GM21737 (cell line): ENCODE measurements at regions not wholly inside any gene's neighbourhood (a gene's known extent, or its start where the extent isn't known, plus 50 kb on each side); places are given as distances from the start of the nearest gene placed in this dataset.
"Not testable (repeated sequence)": the region's sequence is repeated elsewhere in the genome, so short reads cannot be mapped to it uniquely, and the experiment has no call there.

ENCODE experiments used
- ATAC-seq: cut with Tn5 transposase; IDR thresholded peaks from one replicate; pipeline ENCODE4 v1.9.1; 2021; ENCODE audit warnings: mild to moderate bottlenecking, moderate library complexity; ENCODE audit not compliant: unreplicated experiment

GRCh38 chr2:142668420-142668819 is 209.0 kb upstream of the KYNU start:
- no peak for ATAC-seq

DNA sequence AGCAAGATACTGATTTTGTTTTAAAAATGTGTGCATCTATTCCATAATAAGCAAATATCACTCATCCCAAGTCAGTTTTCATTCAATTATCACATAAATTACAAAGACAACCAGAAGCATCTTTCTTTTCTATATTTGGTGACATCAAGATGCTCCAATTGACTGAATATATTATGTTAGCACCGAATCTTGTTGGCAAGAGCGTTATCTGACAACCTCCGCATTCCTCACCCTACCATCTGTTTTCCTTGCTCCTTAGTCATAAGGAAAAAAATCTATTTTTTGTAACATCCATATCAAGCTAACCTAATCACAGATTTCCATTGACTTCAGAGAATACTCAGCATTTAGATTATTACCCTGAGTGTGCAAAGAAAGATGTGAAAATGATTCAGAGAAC is 212.2 kb upstream of the KYNU start:
- ATAC-seq, result no peak

DNA sequence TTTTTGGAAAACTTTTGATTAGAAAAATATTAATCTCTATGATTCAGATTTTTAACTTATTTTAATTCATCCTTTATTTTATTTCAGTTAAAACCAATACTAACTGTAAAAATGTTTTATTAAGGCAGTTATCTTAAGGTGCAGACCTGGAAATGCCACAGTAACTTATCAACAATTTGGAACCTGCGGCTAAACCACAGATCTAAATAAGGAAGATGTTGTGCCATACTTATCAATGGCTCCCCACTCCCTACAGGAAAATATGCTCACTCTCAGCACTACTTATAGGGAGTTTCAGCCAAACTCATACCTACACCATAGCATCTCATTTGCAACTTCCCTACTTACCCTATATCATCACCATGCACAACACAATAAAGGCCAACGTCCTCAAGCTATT is 226.9 kb upstream of the KYNU start:
- no peak for ATAC-seq

DNA sequence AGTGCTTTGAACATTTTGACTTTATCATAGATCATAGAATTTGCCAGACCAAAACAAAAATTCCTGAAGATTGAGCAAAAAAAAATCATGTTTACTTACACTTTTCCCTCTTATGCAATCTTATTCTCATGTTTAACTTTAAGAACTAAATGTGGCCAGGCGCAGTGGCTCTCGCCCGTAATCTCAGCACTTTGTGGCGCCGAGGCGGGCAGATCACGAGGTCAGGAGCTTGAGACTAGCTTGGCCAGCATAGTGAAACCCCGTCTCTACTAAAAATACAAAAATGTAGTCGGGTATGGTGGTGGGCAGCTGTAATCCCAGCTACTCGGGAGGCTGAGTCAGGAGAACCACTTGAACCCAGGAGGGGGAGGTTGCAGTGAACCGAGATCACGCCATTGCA is 227.9 kb upstream of the KYNU start:
- ATAC-seq, result no peak

- no peak for ATAC-seq
Observed at GRCh38 chr2:142642650-142643049, 234.8 kb upstream of the KYNU start.

DNA sequence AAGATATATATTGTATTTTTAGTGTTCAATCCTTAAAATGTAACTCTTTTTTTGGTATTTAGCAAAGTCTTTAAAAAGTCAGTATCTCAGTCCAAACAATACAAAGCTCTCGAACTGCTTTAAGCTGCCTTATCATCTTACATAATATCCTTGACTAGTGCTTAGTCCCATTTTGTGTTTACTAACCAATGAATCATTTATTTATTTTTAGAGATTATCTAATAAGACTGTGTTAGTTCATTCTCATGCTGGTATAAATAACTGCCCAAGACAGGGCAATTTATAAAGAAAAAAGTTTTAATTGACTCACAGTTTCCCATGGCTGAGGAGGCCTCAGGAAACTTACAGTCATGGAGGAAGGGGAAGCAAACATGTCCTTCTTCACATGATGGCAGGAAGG is 248.3 kb upstream of the KYNU start:
- ATAC-seq, result no peak

DNA sequence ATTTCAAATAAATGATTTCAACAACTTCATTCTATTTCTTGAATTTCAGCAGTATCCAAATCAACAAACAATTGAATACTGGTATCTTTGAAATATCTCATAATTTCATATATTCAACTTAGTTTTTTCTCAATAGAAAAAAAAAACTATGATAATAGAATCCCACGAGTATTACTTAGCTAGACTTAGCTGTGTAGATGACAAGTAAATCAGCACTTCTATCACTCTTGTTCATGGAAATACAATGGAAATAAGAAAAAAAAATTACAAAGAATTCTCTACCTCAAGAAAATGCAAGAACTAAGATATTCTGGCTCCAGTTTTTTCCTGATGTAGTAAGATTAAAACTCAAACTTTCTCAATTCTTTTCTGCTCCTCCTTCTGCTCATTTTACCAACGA is 256.2 kb upstream of the KYNU start:
- ATAC-seq, result no peak

GRCh38 chr2:142617461-142617860 is 260.0 kb upstream of the KYNU start:
- ATAC-seq, result no peak

DNA sequence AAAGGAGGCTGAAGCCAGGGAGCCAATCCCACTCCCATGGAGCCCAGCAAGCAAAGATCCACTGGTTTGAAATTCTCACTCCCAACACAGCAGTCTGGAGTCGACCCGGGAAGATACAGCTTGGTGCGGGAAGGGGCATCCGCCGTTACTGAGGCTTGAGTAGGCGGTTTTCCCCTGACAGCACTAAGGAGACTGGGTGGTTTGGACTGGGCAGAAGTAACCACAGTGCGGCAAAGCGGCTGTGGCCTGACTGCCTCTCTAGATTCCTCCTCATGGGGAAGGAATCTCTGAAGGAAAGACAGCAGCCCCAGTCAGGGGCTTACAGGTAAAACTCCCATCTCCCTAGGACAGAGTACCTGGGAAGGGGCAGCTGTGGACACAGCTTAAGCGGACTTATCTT is 261.6 kb upstream of the KYNU start:
- no peak for ATAC-seq

- ATAC-seq, result not testable (repeated sequence)
Observed at GRCh38 chr2:142613193-142613592, 264.3 kb upstream of the KYNU start.

DNA sequence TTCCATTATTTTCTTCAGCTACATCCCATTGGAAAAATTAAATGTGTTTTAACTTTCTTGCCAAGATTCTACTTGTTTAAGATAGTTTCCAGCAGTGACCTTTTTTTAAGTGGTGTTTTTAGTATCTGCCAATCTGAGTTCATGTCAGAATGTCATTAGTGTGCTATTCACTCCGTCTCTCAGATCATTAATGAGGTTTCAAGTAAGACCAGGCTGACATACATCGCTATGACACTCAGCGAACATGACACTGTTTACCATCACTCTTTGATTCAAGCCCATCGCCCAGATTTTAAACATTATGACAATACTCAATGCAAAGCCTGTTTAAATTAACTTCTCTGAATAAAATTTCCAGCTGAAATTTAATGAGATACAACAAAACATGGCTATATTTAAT is 272.0 kb upstream of the KYNU start:
- no peak for ATAC-seq

GRCh38 chr2:142603759-142604158 is 273.7 kb upstream of the KYNU start:
- ATAC-seq, result no peak

DNA sequence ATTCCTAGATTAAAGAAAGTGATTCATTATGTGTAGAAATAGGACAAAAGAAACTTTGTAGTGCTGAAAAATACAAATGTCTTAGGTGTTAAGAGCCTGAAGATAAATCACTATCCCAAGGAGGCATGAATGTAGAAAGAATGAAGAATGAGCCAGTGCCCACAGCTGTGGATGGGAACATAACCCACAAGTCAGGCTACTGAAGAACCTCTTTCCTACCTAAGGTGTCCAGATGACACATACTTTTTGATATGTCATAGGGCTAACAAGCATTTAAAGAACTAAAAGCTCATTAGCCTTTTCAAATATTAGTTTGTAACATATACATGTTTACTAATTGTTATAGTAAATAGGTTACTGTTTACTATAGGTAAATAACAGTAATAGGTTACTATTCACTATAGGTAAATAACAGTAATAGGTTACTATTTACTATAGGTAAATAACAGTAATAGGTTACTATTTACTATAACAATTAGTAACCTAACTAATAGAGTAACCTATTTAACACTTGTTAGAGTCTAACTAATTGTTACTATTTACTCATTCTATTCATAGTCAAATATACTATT is 275.0 kb upstream of the KYNU start:
- no peak for ATAC-seq

GRCh38 chr2:142601794-142602193 is 275.7 kb upstream of the KYNU start:
- no peak for ATAC-seq

DNA sequence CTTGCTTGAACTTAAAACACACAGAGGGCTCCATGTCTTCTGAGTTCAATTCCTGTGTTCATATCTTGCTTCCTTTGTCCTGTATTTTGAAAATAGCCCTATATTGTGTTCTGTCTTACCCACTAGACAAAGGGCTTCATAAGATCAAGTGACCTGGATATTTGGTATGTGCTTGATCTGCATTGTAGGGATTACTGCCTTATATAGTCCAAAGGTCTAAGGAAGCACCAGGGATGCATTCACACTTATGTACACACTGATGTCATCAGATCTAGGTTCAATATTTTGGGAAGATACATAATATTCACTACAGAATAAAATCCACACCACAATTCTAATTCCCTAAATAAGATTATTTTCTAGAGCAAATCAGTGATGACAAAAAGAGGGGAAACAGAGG is 278.0 kb upstream of the KYNU start:
- ATAC-seq, result no peak

DNA sequence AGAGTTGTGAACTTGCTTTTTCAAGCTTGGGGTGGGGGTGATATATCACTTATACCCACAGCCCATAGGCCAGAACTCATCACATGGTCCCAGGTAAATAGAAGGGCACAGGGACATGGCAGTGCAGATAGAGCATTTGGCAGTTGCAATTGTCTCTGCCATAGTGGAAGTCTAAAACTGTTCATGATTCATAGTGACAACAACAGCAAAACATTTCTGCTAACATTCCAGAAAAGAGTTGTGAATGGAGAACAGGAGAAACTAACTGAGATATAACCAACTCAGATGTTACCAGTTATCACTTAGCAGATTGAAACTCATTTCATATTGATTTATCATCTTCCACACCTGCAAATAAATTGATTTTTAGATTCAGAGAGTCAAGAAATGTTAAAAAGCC is 278.6 kb upstream of the KYNU start:
- ATAC-seq, result no peak

- no peak for ATAC-seq
Observed at GRCh38 chr2:142596334-142597088, 281.0 kb upstream of the KYNU start.

DNA sequence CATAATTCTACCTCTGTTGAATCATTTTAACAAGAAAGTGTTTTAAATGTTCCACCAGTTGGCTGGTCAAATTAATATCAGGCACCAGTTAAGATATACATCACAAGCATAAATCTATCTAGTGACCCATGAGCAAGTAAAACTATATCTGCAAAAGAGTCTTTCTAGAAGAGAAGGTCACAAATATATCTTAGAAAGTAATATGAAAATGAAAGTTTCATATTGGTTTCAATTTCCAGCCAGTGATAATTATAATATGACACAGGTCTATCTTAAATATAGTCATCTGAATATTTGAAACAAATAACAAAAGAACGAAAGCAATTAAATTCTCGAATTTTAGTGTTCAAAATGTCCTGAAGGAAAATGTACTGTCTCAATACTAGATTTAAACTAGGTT is 282.5 kb upstream of the KYNU start:
- ATAC-seq, result no peak

- no peak for ATAC-seq
Observed at GRCh38 chr2:142592171-142592570, 285.3 kb upstream of the KYNU start.

- ATAC-seq, result no peak
Observed at GRCh38 chr2:142591420-142591819, 286.0 kb upstream of the KYNU start.

DNA sequence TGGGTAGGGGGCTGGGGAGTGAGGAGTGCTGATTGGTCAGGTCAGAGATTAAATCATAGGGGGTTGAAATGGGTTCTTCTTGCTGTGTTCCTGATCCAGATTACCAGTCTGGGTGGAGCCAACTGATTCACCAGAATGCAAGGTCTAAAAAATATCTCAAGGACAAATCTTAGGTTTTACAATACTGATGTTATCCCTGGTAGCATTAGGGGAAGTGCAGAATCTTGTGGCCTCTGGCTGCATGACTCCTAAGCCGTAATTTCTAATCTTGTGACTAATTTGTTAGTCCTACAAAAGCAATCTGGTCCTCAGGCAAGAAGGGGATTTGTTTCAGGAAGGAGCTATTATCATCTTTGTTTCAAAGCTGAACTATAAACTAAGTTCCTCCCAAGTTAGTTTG is 289.2 kb upstream of the KYNU start:
- no peak for ATAC-seq

GRCh38 chr2:142586693-142587580 is 290.5 kb upstream of the KYNU start:
- ATAC-seq, result no peak
